GM19035 (cell line): ENCODE measurements at regions not wholly inside any gene's neighbourhood (a gene's known extent, or its start where the extent isn't known, plus 50 kb on each side); places are given as distances from the start of the nearest gene placed in this dataset.

Experiments used
- ATAC-seq: cut with Tn5 transposase; IDR thresholded peaks from one replicate; pipeline ENCODE4 v1.9.1; 2021; ENCODE audit not compliant: unreplicated experiment

DNA sequence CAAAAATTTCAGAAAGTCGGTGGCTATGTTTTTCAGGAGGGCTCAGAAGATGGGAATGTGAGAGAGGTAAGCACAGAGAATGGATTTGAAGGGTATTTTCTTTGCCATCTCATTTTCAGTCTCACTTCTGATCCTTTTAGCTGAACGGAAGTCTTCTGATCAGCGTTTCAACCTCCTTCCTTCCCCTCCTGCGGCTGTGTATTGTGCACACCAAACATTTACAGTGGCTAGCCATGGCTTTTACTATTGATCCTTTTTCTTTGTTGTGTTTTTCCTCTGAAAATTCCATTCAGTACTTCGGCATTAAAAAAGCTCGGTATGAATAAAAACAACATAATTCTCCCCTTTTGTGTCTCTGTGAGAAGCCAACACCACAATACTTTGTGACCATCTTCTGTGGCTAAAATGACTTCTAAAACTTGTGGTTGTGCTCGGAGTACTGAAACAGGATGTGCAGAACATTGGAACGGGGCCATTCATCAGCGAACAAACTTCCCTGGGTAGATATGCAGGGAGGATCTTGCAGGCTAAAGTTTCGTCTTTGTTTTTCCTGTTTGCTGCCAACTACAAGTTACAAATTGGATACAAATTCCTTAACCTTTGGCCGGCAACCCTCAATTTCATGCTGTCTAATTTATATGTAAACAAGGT, 260.8 kb upstream of the FAM98A start:
- ATAC-seq = no peak

DNA sequence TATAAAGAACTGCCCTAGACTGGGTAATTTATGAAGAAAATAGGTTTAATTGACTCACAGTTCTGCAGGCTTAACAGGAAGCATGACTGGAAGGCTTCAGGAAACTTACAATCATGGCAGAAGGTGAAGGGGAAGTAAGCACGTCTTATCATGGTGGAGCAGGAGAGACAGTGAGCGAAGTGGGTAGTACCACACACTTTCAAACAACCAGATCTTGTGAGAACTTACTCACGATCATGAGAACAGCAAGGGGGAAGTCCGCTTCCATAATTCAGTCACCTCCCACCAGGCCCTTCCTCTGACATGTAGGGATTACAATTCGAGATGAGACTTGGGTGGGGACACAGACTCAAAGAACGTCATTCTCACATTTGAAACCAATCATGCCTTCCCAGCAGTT, 260.1 kb upstream of the FAM98A start:
- ATAC-seq = no peak

DNA sequence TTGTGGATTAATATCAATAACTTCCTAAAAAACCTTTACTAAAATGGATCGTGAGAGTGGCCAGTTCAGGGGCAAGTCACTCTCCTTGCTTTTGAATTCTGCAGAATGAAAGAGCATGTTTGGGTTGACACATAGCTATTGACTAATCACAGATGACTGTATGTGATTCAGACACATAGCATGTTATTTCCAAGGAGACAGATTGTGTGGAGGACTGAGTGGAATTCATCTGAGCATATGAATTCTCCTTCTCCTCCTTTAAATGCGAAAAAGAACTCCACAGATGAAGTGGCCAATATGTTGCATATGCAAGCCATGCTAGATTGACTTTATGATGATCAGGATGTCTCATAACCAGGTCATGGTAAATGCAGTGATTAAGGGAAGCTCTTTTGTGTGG, 249.4 kb upstream of the FAM98A start:
- ATAC-seq = no peak

DNA sequence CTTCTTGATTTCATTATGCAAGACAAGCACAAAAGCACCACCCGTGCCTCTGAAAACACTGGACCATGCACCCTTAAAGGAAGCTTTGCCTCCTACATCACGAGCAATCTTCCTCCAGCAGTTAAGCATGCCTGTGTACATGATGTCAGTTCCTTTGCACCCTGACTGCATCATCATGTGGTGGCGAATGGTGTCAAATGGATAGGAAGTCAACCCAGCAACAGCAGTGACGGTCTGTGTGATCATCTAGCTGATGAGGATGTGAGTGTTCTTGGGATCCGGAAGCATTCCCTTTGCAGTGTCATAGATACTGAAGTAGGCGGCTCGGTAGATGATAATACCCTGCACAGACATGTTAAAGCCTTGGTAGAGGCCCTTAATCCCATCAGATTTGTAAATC, 240.7 kb upstream of the FAM98A start:
- no peak for ATAC-seq

DNA sequence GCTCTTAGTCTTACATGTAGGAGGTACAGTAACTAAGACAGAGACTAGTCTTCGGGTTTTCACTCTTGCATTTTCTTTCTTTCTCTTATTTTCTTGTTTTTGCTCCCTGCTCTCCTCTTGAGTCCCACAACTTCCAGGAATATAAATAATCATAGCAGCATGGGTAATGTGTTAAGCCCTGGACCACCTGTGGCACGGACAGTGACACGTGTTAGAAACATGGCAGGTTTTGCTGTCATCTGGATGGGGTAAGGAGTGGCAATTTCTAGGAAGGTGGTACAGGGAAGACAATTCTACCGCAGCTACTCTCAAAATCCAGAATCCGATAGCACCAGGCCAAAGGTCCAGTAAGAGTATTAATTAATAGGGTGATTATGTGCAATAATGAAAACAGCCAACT, 237.5 kb upstream of the FAM98A start:
- no peak for ATAC-seq

DNA sequence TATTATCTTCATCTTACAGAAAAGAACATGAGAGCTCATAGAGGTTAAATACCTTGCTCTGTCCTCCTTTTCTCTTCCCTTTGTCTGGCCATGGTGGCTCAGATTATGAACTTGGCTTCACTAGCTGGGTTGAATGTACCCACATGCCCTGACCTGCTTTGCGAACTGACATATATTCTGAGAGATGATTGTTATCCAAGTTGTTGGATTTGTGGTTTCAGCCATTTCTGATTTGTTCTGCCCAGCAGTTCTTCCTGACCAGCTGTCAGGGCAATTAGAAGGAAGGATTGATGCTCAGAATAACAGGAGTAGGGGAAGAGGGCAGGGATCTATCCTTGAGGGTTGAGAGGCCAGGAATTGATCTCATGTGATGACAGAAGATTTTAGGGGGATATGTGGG, 236.8 kb upstream of the FAM98A start:
- ATAC-seq = no peak

DNA sequence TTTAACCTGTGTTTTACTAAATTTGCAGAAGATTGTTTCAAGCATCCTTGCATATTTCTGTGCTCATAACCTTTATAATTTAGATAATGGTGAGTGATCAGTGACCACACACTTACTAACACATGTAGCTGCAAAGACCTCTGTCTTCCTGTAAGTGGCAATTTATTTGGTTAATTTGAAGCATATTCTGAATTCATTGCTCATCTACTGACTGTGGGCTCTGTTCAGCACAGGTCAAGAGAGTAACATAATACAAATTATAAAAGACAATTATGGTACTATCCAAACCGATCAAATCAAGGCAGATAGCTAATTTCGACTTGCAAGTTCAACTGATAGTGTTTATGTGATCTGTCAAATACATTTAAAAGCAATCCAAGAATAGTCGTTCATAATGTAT, 223.9 kb upstream of the FAM98A start:
- ATAC-seq = no peak

DNA sequence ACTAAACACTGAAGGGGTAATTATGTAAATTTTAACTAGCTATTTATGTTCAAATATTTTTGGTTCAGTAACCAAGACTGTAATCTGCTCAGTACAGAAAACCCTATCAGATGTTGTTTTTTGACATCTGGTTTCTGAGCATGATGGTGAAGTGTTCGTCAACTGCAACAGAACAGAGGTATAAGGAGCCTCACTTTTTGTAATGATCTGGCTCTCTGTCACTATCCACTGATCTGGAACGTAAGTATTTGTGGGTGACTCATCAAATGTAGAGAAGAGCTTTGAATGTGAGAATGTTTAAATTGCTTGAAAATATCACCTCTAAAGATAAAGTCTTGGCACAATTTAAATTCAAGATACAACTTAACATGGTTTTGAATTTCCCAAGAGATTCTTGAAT, 213.6 kb upstream of the FAM98A start:
- no peak for ATAC-seq

DNA sequence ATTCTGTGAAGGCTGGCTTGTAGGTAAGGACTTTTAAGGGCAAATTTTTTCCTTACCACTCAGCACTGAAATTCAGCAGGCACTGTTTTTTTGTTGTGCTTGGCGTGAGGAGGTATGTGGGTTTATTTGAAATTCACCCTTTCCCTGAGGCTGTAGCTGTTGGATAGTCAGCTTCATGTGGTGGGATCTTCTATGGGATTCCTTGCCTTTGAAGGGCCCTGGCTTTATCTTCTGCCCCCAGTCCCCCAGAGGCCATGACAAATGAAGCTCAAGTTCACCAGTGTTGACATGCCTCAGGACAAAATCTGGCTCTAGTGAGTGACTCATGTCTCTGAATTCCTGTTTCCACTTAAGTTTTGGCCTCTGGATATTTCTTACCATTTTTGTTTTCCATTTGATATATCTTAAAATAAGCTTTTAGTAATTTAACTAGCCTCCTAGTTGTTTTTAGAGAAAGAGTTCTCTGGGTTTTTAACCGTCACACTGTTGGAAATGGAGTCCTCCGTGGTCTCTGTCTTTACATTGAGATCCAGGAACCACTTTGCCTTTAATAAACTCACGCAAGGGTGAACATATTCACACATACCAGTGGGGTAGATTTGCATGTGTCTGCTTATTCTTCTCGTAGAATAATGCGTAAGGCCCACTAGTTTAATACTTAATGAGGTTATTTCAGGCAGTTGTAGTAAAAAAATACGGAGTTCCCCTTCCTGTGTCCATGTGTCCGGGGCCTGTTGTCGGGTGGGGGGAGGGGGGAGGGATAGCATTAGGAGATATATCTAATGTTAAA, 211.1 kb upstream of the FAM98A start:
- ATAC-seq = no peak

DNA sequence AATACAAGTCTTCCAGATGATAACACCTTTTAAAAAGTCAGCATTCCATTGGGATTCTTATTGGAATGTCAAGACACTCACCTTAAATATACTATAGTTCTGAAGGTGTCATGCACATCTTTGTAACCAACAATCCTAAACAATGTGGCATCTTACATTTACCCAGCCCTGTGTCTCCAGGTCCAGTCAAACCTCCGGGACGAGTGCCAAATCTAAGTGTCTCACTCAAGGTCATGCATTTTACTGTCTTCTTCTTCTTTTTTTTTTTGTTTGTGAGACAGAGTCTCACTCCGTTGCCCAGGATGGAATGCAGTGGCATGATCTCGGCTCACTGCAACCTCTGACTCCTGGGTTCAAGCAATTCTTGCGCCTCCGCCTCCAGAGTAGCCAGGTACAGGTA, 206.9 kb upstream of the FAM98A start:
- no peak for ATAC-seq

DNA sequence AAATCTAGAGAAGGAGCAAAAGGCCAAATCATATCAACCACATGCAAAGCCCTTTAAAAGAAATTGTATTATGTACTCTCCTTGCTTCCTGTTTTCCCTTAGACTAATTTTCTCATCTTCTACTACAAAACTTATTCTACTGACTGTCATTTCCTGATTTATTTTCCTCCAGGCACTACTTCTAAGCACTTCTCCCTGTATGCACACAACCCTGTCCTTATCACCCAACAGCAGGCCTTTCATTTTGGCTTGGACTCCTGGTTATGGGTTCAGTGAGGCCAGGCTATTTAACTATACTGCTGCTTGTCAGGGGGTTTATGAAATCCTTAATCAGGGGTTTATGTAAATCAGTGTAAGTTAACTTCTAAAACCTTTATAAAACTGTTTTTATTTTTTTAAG, 205.1 kb upstream of the FAM98A start:
- ATAC-seq = no peak

DNA sequence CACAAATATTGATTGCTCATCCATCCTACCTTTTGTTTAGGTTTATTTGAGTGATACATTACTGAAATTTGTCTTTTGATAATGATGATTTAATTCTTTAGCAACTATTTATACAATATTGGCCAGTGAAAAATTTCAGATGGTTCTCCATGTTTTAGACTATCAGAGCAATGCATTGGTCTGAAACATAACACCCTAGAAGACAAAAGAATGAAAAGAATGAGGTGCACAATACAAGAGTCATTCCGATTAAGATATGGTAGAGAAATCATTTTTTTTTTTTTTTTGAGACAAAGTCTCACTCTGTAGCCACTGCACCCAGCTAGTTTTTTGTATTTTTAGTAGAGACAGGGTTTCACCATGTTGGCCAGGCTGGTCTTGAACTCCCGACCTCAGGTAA, 197.4 kb upstream of the FAM98A start:
- no peak for ATAC-seq

DNA sequence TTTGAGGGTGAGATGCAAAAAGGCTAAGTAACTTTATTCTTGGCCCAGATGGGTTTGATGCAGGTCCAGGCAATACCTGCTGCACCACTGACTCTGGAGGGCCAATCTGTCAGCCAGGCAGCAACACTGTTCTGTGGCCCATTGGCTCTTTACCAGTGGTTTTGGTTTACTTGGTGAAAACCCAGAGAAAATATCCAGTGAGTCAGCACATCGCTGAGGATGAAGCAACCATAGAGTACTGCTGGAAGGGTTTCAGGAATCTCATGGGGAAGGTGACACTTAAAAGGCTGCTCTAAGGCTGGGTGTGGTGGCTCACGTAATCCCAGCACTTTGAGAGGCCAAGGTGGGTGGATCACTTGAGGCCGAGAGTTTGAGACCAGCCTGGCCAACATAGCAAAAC, 192.5 kb upstream of the FAM98A start:
- ATAC-seq = no peak

DNA sequence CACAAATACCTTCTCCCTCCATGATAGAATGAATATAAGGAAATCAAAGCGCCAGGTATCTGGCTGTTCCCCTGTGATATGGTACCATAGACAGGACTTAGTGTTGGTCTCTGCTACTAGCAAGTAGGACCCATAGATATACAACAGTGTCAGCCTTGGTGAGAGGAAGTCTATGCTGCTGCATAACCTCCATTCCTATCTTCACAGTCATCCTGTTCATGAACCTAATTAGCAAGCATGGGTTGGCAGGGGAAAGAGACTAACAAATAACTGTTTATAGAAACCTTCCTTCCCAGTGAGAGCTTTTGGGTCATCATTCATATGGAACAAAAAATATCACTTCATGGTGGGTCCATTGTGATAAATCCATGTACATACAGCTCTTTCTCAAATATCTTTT, 188.9 kb upstream of the FAM98A start:
- ATAC-seq = no peak

DNA sequence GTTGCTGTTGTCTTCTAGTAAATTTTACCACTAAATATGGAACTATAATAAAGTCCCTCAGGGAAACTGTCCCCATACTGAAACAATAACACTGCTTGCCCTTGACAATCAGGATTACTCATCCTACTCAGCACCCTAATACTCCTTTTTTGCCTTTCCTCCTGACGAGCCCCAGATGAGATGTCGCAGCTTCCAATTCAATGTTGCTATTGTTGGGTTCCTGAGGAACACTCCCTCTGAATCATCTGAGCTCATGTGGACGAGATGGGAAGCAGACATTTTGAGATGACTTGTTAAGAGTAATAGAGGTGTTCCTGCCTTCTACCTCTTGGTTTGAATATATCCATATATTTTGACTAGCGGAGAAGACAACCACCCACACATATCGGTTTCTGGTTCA, 187.8 kb upstream of the FAM98A start:
- no peak for ATAC-seq

DNA sequence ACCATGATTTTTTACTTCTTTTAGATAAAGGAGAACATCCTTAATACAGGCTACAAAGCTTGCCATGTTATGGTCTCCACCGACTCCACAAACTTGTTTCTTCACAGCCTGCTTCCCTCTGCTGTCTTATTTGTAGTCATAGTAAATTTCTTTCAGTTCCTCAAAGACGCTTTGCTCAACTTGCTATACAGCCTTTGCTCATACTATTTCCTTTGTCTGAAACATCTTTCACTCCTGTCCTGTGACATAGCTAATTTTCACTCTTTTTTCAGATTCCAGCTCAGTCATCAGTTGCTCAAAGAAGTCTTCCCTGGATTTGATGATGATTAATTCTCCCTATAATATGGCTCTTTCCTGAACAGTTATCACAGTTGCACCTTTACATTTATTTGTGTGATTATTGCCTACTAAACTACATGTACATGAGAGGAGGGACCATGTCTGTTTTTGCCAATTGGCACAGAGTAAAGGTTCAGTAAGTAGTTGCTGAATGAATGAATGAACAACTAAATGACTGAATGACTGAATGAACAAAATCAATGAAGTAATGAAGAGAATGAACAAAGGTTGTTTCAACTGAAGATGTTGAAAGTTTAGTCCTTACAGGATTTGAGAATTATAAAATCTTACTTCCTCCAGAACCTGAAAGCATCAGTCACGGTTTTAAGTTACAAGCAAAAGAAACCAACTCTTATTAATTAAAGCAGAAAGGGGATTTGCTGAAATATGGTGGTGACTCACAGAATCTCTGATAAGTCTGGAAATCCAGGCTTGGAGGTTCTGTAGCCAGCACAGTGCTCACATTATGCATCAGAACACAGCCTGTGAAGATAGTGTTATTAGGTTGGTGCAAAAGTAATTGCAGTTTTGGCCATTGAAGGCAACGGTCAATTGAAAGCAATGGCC, 186.4 kb upstream of the FAM98A start:
- peak; percentile 86 for ATAC-seq

DNA sequence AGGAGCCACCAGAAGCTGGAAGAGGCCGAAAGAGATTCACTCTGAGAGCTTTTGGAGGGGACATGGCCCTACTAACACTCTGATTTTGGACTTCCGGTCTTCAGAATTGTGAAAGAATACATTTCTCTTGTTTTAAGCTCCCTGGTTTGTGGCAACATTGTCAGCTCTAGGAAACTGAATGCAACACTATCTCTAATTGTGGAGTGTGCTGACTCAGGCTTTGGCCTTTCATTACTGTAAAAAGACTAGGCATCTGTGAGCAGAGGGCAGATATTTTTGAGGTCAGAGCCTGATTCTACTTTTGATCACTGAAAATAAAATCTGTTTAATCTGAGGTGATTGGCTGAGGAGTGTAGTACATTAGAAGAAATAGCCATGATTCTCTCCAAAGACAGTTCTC, 185.4 kb upstream of the FAM98A start:
- no peak for ATAC-seq

DNA sequence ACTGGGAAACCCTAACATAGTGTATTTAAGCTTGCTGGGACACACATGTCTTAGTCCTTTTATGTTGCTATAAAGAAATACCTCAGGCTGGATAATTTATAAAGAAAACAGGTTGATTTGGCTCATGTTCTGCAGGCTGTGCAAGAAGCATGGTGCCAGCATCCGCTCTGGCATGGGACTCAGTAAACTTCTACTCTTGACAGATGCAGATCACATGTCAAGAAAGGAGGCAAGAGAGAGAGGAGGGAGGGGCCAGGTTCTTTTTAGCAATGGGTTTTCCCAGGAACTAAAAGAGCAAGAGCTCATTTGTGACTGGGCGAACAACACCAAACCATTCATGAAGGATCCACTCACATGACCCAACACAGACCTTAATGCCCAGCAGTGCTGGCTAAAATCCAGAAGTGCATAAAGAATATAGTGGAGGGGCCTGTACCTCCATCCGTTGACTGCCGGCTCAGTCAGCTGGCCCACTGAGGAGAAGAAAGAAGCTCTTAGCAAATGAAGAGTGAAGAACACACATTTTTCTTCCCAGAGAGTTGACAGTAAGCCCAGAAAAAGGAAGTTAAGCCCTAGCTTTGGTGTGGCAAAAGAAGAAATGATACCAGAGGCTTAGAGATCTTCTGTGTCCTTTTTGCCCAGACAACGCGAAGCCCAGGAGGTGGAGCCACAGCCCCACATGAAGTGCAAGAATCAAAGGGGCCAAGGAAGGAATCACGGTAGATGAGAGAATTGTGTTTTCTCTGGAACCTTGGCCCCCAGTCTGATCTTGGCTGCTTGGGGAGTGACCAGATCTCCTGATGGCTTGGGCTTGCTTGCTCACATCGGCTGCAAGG, 183.5 kb upstream of the FAM98A start:
- no peak for ATAC-seq

DNA sequence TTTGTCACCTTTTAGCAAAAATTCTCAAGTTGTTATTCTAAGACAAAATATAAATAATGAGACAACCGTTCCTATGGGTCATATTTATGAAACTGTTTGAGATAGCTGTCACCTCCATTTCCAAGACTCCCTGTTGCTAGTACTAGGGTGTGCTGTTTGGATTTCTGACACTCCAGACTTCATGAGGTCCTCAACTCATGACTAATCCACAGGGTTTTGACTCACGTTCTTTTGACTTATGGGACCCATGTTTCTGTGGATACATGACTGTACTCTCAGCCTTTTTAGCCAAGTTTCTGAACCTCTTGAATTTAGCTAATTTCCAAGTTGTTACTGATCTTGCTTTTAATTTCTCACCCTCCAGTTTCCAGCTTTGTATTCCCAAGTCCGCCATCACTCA, 178.7 kb upstream of the FAM98A start:
- ATAC-seq = no peak

DNA sequence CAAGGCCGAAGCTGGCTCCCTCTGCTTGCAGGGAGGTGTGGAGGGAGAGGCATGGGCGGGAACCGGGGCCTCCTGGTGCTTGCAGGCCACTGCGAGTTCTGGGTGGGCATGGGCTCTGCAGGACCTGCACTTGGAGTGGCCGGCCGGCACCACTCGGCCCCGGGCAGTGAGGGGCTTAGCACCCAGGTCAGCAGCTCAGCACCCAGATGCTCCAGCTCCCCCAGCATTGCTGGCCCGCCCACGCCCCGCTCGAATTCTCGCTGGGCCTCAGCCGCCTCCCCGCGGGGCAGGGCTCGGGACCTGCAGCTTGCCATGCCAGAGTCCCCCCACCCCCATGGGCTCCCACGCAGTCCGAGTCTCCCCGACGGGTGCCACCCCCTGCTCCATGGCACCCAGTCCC, 176.2 kb upstream of the FAM98A start:
- no peak for ATAC-seq

DNA sequence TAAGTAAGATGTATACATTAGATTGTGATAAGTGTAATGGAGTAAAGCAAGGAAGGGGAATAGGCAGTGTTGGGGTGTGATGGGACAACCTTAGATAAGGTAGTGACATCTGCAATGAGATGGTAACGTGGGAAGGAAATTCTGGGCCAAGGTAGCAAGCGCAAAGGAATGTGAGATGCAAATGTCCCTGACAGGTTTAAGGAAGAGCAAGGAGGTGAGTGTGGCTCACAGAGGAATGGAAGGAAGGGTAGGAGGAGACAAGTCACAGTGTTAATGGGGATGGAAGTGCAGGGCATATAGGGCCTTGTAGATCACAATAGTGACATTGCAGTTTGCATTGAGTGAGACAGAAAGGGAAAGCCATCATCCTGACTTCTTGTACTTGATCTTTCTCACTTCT, 170.9 kb upstream of the FAM98A start:
- no peak for ATAC-seq
